ENCODE measurements at regions not wholly inside any gene's neighbourhood (a gene's known extent, or its start where the extent isn't known, plus 50 kb on each side); places are given as distances from the start of the nearest gene placed in this dataset.

GRCh38 chr6:168155193-168155592, 76.2 kb upstream of the FRMD1 start:
- DNase-seq (ENCODE audit: low spot score) (no peak), ATAC-seq (ENCODE audit: insufficient number of reproducible peaks, low FRiP score, low read depth) (no peak)
- no peak for TF ChIP-seq CTCF (IDR thresholded peaks at IDR 0.05)
- H3K9me3 ChIP-seq = no peaks in the 10 kb centered on the region
- H3K36me3 ChIP-seq = no peaks in the 10 kb centered on the region
- peaks cover 0 to 8% of the 10 kb centered on the region in 2 donors for H3K4me1 ChIP-seq (ENCODE audit: control insufficient read depth in 1 of 2, low read depth in 2 of 2)
- no peak overlapping the region for H3K27ac ChIP-seq
- H3K4me3 ChIP-seq = no peak overlapping the region
- no peaks in the 10 kb centered on the region for H3K27me3 ChIP-seq (replicated peaks; ENCODE audit: insufficient read depth)

- peaks cover 0 to 8% of the 10 kb centered on the region in 2 donors for H3K4me1 ChIP-seq (ENCODE audit: control insufficient read depth in 1 of 2, low read depth in 2 of 2)
- DNase-seq (ENCODE audit: low spot score) = no peak
- no peak for TF ChIP-seq CTCF (IDR thresholded peaks at IDR 0.05)
- no peak overlapping the region for H3K4me3 ChIP-seq
- H3K27me3 ChIP-seq (replicated peaks; ENCODE audit: insufficient read depth) = no peaks in the 10 kb centered on the region
- ATAC-seq (ENCODE audit: insufficient number of reproducible peaks, low FRiP score, low read depth) = no peak
- H3K27ac ChIP-seq = no peak overlapping the region
- H3K9me3 ChIP-seq = no peaks in the 10 kb centered on the region
- no peaks in the 10 kb centered on the region for H3K36me3 ChIP-seq
Observed at GRCh38 chr6:168154263-168154917, 75.4 kb upstream of the FRMD1 start.

GRCh38 chr6:168153553-168153952, 74.5 kb upstream of the FRMD1 start:
- no peak for TF ChIP-seq CTCF (IDR thresholded peaks at IDR 0.05)
- H3K27me3 ChIP-seq (replicated peaks; ENCODE audit: insufficient read depth) = no peaks in the 10 kb centered on the region
- ATAC-seq (ENCODE audit: insufficient number of reproducible peaks, low FRiP score, low read depth) (no peak), DNase-seq (ENCODE audit: low spot score) (no peak)
- H3K27ac ChIP-seq = no peak overlapping the region
- H3K9me3 ChIP-seq = no peaks in the 10 kb centered on the region
- no peak overlapping the region for H3K4me3 ChIP-seq
- peaks cover 0 to 8% of the 10 kb centered on the region in 2 donors for H3K4me1 ChIP-seq (ENCODE audit: control insufficient read depth in 1 of 2, low read depth in 2 of 2)
- no peaks in the 10 kb centered on the region for H3K36me3 ChIP-seq

GRCh38 chr6:168152980-168153379, 74.0 kb upstream of the FRMD1 start:
- Histone ChIP-seq H3K27me3 (replicated peaks; ENCODE audit: insufficient read depth) (no peaks in the 10 kb centered on the region), H3K27ac (no peak overlapping the region), H3K36me3 (no peaks in the 10 kb centered on the region), H3K9me3 (no peaks in the 10 kb centered on the region), H3K4me1 (ENCODE audit: control insufficient read depth in 1 of 2, low read depth in 2 of 2) (peaks cover 0 to 8% of the 10 kb centered on the region in 2 donors), H3K4me3 (no peak overlapping the region)
- ATAC-seq (ENCODE audit: insufficient number of reproducible peaks, low FRiP score, low read depth) = no peak
- DNase-seq (ENCODE audit: low spot score) = no peak
- no peak for TF ChIP-seq CTCF (IDR thresholded peaks at IDR 0.05)

- Histone ChIP-seq H3K4me3 (no peak overlapping the region), H3K4me1 (ENCODE audit: control insufficient read depth in 1 of 2, low read depth in 2 of 2) (peaks cover 0 to 3% of the 10 kb centered on the region in 2 donors), H3K27me3 (replicated peaks; ENCODE audit: insufficient read depth) (no peaks in the 10 kb centered on the region), H3K9me3 (no peaks in the 10 kb centered on the region), H3K36me3 (no peaks in the 10 kb centered on the region), H3K27ac (no peak overlapping the region)
- ATAC-seq (ENCODE audit: insufficient number of reproducible peaks, low FRiP score, low read depth) (no peak), DNase-seq (ENCODE audit: low spot score) (no peak)
- no peak for TF ChIP-seq CTCF (IDR thresholded peaks at IDR 0.05)
Observed at GRCh38 chr6:168152306-168152963, 73.4 kb upstream of the FRMD1 start.
